ENCODE measurements at regions not wholly inside any gene's neighbourhood (a gene's known extent, or its start where the extent isn't known, plus 50 kb on each side); places are given as distances from the start of the nearest gene placed in this dataset.

DNA sequence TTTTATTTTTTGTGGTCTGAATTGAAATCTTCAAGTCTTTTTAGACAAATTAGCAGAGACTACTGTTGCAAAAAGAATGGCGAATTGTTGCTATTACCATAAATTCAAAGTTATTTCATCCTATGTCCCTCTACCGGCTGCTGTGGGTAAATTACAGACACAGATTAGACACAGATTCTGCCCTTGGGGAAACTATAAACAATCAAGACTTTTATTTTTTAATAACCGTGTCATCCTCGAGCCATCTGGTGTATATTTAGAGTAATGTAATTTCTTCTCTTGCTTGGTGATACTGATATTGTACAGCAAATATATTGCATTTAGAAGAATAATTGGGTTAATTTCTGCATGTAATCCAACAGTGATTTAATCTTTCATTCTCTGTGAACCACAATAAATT is 228.0 kb upstream of the ADAMTSL1 start:
- no peak for TF ChIP-seq EZH2phosphoT487 (conservative IDR thresholded peaks at IDR 0.05; ENCODE audit: low read length)
- TF ChIP-seq, protein P1, sequence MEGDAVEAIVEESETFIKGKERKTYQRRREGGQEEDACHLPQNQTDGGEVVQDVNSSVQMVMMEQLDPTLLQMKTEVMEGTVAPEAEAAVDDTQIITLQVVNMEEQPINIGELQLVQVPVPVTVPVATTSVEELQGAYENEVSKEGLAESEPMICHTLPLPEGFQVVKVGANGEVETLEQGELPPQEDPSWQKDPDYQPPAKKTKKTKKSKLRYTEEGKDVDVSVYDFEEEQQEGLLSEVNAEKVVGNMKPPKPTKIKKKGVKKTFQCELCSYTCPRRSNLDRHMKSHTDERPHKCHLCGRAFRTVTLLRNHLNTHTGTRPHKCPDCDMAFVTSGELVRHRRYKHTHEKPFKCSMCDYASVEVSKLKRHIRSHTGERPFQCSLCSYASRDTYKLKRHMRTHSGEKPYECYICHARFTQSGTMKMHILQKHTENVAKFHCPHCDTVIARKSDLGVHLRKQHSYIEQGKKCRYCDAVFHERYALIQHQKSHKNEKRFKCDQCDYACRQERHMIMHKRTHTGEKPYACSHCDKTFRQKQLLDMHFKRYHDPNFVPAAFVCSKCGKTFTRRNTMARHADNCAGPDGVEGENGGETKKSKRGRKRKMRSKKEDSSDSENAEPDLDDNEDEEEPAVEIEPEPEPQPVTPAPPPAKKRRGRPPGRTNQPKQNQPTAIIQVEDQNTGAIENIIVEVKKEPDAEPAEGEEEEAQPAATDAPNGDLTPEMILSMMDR (IDR thresholded peaks at IDR 0.05; ENCODE audit: insufficient read depth, low read length, poor library complexity, severe bottlenecking) = no peak
- no peaks in the 10 kb centered on the region for H3K79me2 ChIP-seq (ENCODE audit: insufficient read depth, low read length)

DNA sequence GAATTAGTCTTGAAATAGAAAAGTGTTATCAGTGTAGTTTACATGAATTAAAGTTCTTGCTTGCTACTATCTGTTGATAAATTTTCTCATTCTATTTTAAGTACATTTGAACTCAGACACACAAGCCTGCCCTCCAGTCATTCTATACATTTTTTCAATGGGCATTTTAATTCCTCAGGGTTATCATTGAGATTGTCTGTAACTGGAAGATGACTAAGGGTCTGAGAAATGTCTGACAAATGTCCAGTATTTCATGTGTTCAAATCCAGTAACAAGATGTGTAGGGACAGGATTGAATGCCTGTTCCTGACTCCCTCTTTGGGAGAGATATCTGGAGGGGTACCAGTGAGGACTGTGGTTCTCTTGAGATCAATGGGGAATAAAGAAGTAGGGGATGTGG is 223.9 kb upstream of the ADAMTSL1 start:
- H3K36me3 ChIP-seq (ENCODE audit: low read length) = no peaks in the 10 kb centered on the region
- TF ChIP-seq, protein P1 (IDR thresholded peaks at IDR 0.05; ENCODE audit: insufficient read depth, low read length, poor library complexity, severe bottlenecking) = no peak
- TF ChIP-seq EZH2phosphoT487 (conservative IDR thresholded peaks at IDR 0.05; ENCODE audit: low read length) = no peak
- H3K4me2 ChIP-seq (ENCODE audit: low read depth, low read length, poor library complexity, severe bottlenecking) = no peak overlapping the region
- no peaks in the 10 kb centered on the region for H3K9me3 ChIP-seq (ENCODE audit: insufficient read depth, low read length)
- no peaks in the 10 kb centered on the region for H3F3A ChIP-seq (ENCODE audit: insufficient read depth)
- H3K79me2 ChIP-seq (ENCODE audit: insufficient read depth, low read length) = no peaks in the 10 kb centered on the region
- H3K9ac ChIP-seq (ENCODE audit: low read length) = no peak overlapping the region
- no peak overlapping the region for H3K27ac ChIP-seq (ENCODE audit: low read depth, low read length)
- H3K9me2 ChIP-seq (replicated peaks; ENCODE audit: insufficient read depth, low read length) = no peaks in the 10 kb centered on the region
- no peaks in the 10 kb centered on the region for H3K27me3 ChIP-seq (ENCODE audit: low read length)
- H4K20me1 ChIP-seq (ENCODE audit: low read depth, low read length) = 0 out of 2 replicates have a peak, but pooled peaks cover 2% of the 10 kb centered on the region
- H3K4me3 ChIP-seq (ENCODE audit: insufficient read depth, low read length, poor library complexity, severe bottlenecking) = no peak overlapping the region
- no peak overlapping the region for H2AFZ ChIP-seq (ENCODE audit: low read depth, low read length, severe bottlenecking)

More for the DNA sequence above, 228.0 kb upstream of the ADAMTSL1 start:
- Histone ChIP-seq H2AFZ (ENCODE audit: low read depth, low read length, severe bottlenecking) (no peak overlapping the region), H3K27ac (ENCODE audit: low read depth, low read length) (no peak overlapping the region), H3K4me3 (ENCODE audit: insufficient read depth, low read length, poor library complexity, severe bottlenecking) (no peak overlapping the region), H3K36me3 (ENCODE audit: low read length) (no peaks in the 10 kb centered on the region), H3K4me2 (ENCODE audit: low read depth, low read length, poor library complexity, severe bottlenecking) (no peak overlapping the region), H3K9ac (ENCODE audit: low read length) (no peak overlapping the region), H3K27me3 (ENCODE audit: low read length) (no peaks in the 10 kb centered on the region), H3F3A (ENCODE audit: insufficient read depth) (no peaks in the 10 kb centered on the region), H3K9me3 (ENCODE audit: insufficient read depth, low read length) (peaks cover 3% of the 10 kb centered on the region; the same call in 1 of the 2 replicates), H4K20me1 (ENCODE audit: low read depth, low read length) (no peaks in the 10 kb centered on the region), H3K9me2 (replicated peaks; ENCODE audit: insufficient read depth, low read length) (no peaks in the 10 kb centered on the region)

DNA sequence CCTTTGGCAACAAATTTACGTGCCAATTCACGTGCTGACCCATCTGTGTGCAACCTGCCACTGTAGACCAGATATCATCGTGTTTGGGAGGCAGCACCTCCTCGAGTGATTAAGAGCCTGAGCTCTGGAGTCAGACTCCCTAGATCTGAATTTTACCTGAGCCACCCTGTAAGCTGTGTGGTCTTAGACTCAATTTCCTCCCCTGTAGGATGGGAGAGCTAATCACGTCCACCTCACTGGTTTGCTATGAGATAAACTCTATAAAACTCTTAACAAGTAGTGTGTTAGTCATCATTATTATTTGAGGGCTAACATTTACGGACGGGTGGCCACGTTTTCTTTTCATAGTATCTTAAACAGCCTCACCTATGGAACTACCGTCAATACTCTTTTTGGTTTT is 220.0 kb upstream of the ADAMTSL1 start:
- H3K27me3 ChIP-seq (ENCODE audit: low read length) = no peaks in the 10 kb centered on the region
- no peak overlapping the region for H2AFZ ChIP-seq (ENCODE audit: low read depth, low read length, severe bottlenecking)

More for the DNA sequence above, 220.0 kb upstream of the ADAMTSL1 start:
- Histone ChIP-seq H3K36me3 (ENCODE audit: low read length) (no peaks in the 10 kb centered on the region), H3K9ac (ENCODE audit: low read length) (no peak overlapping the region), H3K4me3 (ENCODE audit: insufficient read depth, low read length, poor library complexity, severe bottlenecking) (no peak overlapping the region), H3K9me2 (replicated peaks; ENCODE audit: insufficient read depth, low read length) (no peaks in the 10 kb centered on the region), H3K4me2 (ENCODE audit: low read depth, low read length, poor library complexity, severe bottlenecking) (no peak overlapping the region), H3F3A (ENCODE audit: insufficient read depth) (no peaks in the 10 kb centered on the region), H3K27ac (ENCODE audit: low read depth, low read length) (no peak overlapping the region), H4K20me1 (ENCODE audit: low read depth, low read length) (0 out of 2 replicates have a peak, but pooled peaks cover 2% of the 10 kb centered on the region), H3K79me2 (ENCODE audit: insufficient read depth, low read length) (no peaks in the 10 kb centered on the region), H3K9me3 (ENCODE audit: insufficient read depth, low read length) (no peaks in the 10 kb centered on the region)
- TF ChIP-seq EZH2phosphoT487 (conservative IDR thresholded peaks at IDR 0.05; ENCODE audit: low read length) = no peak
- TF ChIP-seq, protein P1 (IDR thresholded peaks at IDR 0.05; ENCODE audit: insufficient read depth, low read length, poor library complexity, severe bottlenecking) = no peak

Measured in SU-DHL-6 (cell line).